SK-N-SH (cell line): ENCODE measurements at regions not wholly inside any gene's neighbourhood (a gene's known extent, or its start where the extent isn't known, plus 50 kb on each side); places are given as distances from the start of the nearest gene placed in this dataset.

Experiments
- CTCF ChIA-PET: fragments of 300-600, 350-600 bp; formaldehyde crosslinking; extraction: SDS; loops from one replicate; lab custom pipeline; 2021; lab: Yijun Ruan, JAX
- POLR2A ChIA-PET: fragments of 350-600 bp; sonication (Branson Sonifier 250); formaldehyde crosslinking; extraction: SDS; loops from one replicate; lab custom pipeline; 2020; ENCODE audit warnings: antibody characterized with exemption, inconsistent platforms; lab: Yijun Ruan, JAX
- DNase-seq: peaks from one replicate; pipeline ENCODE4 v3.0.0; 2012
- H2AFZ ChIP-seq: fragments of 200-600 bp; sonication (generic); 2 replicates; pipeline ENCODE4 v1.8.1; 2016; ENCODE audit warnings: antibody characterized with exemption, mild to moderate bottlenecking, low read depth
- H3F3A ChIP-seq: fragments of 200-600 bp; sonication (generic); replicated peaks from 2 replicates; pipeline ENCODE3; 2016; ENCODE audit warnings: antibody characterized with exemption, mild to moderate bottlenecking; ENCODE audit not compliant: insufficient read depth
- H3K27ac ChIP-seq, 2 experiments: fragments of 200-500 bp in 1 of 2; fragments of 200-600 bp in 1 of 2; sonication (Bioruptor generic) in 1 of 2; sonication (generic), shearing (Covaris generic) in 1 of 2; 2 replicates each; pipeline versions ENCODE4 v1.5.1 to v1.6.1; 2014 to 2016; ENCODE audit warnings: low read depth in 2 of 2, inconsistent platforms in 1 of 2, low read length in 1 of 2, mild to moderate bottlenecking in 1 of 2, mixed read lengths in 1 of 2
- H3K27me3 ChIP-seq: fragments of 200-600 bp; sonication (generic), shearing (Covaris generic); 2 replicates; pipeline ENCODE4 v1.6.1; 2016; ENCODE audit warnings: mixed run types; ENCODE audit not compliant: insufficient read depth
- H3K36me3 ChIP-seq, 2 experiments: fragments of 200-500 bp in 1 of 2; fragments of 200-600 bp in 1 of 2; sonication (Bioruptor generic) in 1 of 2; sonication (generic) in 1 of 2; replicated peaks in 1 of 2; 2 replicates each; pipeline versions ENCODE3 to v1.5.1; 2014 to 2016; ENCODE audit warnings: low read length in 1 of 2, mild to moderate bottlenecking in 1 of 2; ENCODE audit not compliant: insufficient read depth in 2 of 2, control insufficient read depth in 1 of 2
- H3K4me1 ChIP-seq, 2 experiments: fragments of 200-500 bp in 1 of 2; fragments of 200-600 bp in 1 of 2; sonication (Bioruptor generic) in 1 of 2; sonication (generic), shearing (Covaris generic) in 1 of 2; 2 replicates each; pipeline versions ENCODE4 v1.5.1 to v1.6.1; 2014 to 2016; ENCODE audit warnings: low read depth in 1 of 2, low read length in 1 of 2, mixed run types in 1 of 2; ENCODE audit not compliant: insufficient read depth in 2 of 2, control insufficient read depth in 1 of 2
- H3K4me2 ChIP-seq: fragments of 200-600 bp; sonication (generic), shearing (Covaris generic); 2 replicates; pipeline ENCODE4 v1.6.1; 2017; ENCODE audit warnings: mixed run types
- H3K4me3 ChIP-seq, 2 experiments: fragments of 200-500 bp in 1 of 2; fragments of 200-600 bp in 1 of 2; sonication (Bioruptor generic) in 1 of 2; sonication (generic), shearing (Covaris generic) in 1 of 2; 2 replicates each; pipeline versions ENCODE4 v1.5.1 to v1.8.1; 2014 to 2016; ENCODE audit warnings: low read depth in 2 of 2, inconsistent platforms in 1 of 2, low read length in 1 of 2, mild to moderate bottlenecking in 1 of 2, mixed read lengths in 1 of 2, moderate library complexity in 1 of 2
- H3K79me2 ChIP-seq: fragments of 200-600 bp; sonication (generic); 2 replicates; pipeline ENCODE4 v1.8.1; 2017; ENCODE audit warnings: mild to moderate bottlenecking; ENCODE audit not compliant: insufficient read depth
- H3K9ac ChIP-seq: fragments of 200-600 bp; sonication (generic); 2 replicates; pipeline ENCODE4 v1.6.1; 2017; ENCODE audit warnings: mixed run types
- H3K9me2 ChIP-seq: fragments of 200-600 bp; sonication (generic); 2 replicates; pipeline ENCODE4 v1.6.1; 2017; ENCODE audit warnings: mixed run types
- H3K9me3 ChIP-seq: fragments of 200-600 bp; sonication (generic); 2 replicates; pipeline ENCODE4 v1.6.1; 2017; ENCODE audit warnings: mixed run types, mild to moderate bottlenecking, moderate library complexity
- H4K20me1 ChIP-seq: fragments of 200-600 bp; sonication (generic); 2 replicates; pipeline ENCODE4 v1.6.1; 2017; ENCODE audit warnings: mild to moderate bottlenecking, mixed run types; ENCODE audit not compliant: insufficient read depth
- CHD2 ChIP-seq: fragments of 150-350 bp; IDR thresholded peaks from 2 replicates; pipeline ENCODE4 v1.6.1; 2018; ENCODE audit warnings: low read length; ENCODE audit not compliant: partially characterized antibody
- EP300 ChIP-seq, 2 experiments: IDR thresholded peaks; 2 replicates each; pipeline versions ENCODE4 v1.4.0 to v1.6.1; 2012; ENCODE audit warnings: borderline replicate concordance in 1 of 2, low read depth in 1 of 2, low read length in 1 of 2
- GATA2 ChIP-seq: sonication (generic); formaldehyde crosslinking; IDR thresholded peaks from 2 replicates; pipeline ENCODE4 v1.5.0; 2020; ENCODE audit warnings: mild to moderate bottlenecking, missing genetic modification reagents
- JUND ChIP-seq: IDR thresholded peaks from 2 replicates; pipeline ENCODE4 v1.4.0; 2012
- MEF2A ChIP-seq: IDR thresholded peaks from 2 replicates; pipeline ENCODE4 v1.4.0; 2012; ENCODE audit warnings: low read depth, borderline replicate concordance
- MXI1 ChIP-seq: IDR thresholded peaks from 2 replicates; pipeline ENCODE4 v1.6.1; 2012; ENCODE audit warnings: mild to moderate bottlenecking, low read depth, low read length, improper control_type of control experiment
- NFIC ChIP-seq: IDR thresholded peaks from 2 replicates; pipeline ENCODE4 v1.4.0; 2012; ENCODE audit warnings: borderline replicate concordance
- POLR2AphosphoS5 ChIP-seq: IDR thresholded peaks from 2 replicates; pipeline ENCODE4 v1.6.1; 2012; ENCODE audit warnings: low read depth, low read length
- SIN3A ChIP-seq: IDR thresholded peaks from 2 replicates; pipeline ENCODE4 v1.6.1; 2012; ENCODE audit warnings: low read depth, mild to moderate bottlenecking, low read length, moderate library complexity, borderline replicate concordance
- SMC3 ChIP-seq: IDR thresholded peaks from 2 replicates; pipeline ENCODE4 v1.6.1; 2012; ENCODE audit warnings: low read depth, low read length, improper control_type of control experiment
- WGBS: methylation state at CpG from one replicate; pipeline ENCODE4 v1.1.6; 2017; ENCODE audit warnings: low lambda C conversion rate; 5-methylcytosine and 5-hydroxymethylcytosine counted together
- TF ChIP-seq, protein P1 (sequence below): fragments of 200-600 bp; sonication (generic); IDR thresholded peaks from 2 replicates; pipeline ENCODE4 v1.6.1; 2017; ENCODE audit warnings: antibody characterized with exemption, mild to moderate bottlenecking, moderate library complexity
- TF ChIP-seq, protein P2 (sequence below): fragments of 150-350 bp; IDR thresholded peaks from 2 replicates; pipeline ENCODE4 v1.6.1; 2016; ENCODE audit warnings: mild to moderate bottlenecking, low read depth, low read length
- TF ChIP-seq, protein P3 (sequence below): IDR thresholded peaks from 2 replicates; pipeline ENCODE4 v1.4.0; 2012; ENCODE audit warnings: low read depth

DNA sequence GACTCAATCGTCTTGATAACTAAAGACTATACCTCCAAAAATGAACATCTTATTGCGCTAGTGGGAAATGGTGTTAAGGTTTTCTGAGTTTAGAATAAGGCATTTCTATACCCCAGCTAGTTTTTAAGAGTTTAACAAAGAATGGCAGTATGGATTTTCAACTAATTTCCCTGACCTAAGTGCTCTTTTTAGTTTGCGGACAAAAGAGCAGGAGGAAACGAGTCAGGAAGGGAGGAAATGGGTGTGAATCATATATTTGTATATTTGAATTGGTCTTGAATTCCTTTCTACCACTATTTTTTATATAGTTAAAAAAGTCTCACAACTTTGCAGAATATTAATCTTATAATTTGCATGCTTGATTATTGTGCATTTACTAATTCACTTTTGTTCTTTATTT lies 516.3 kb upstream of the ZNF608 start:
- DNase-seq: no peak
- Histone ChIP-seq H3K4me2 (no peak overlapping the region), H3K27ac (no peak overlapping the region), H3K9me2 (no peaks in the 10 kb centered on the region), H4K20me1 (no peaks in the 10 kb centered on the region), H3K4me1 (peaks cover 0 to 7% of the 10 kb centered on the region in 2 experiments; a peak in 1 of 4 replicates), H3K27me3 (no peaks in the 10 kb centered on the region), H2AFZ (no peak overlapping the region), H3F3A (no peaks in the 10 kb centered on the region), H3K9ac (no peak overlapping the region), H3K36me3 (no peaks in the 10 kb centered on the region), H3K9me3 (0 out of 2 replicates have a peak, but pooled peaks cover 10% of the 10 kb centered on the region), H3K4me3 (no peak overlapping the region), H3K79me2 (no peaks in the 10 kb centered on the region)
- TF ChIP-seq, protein P1, sequence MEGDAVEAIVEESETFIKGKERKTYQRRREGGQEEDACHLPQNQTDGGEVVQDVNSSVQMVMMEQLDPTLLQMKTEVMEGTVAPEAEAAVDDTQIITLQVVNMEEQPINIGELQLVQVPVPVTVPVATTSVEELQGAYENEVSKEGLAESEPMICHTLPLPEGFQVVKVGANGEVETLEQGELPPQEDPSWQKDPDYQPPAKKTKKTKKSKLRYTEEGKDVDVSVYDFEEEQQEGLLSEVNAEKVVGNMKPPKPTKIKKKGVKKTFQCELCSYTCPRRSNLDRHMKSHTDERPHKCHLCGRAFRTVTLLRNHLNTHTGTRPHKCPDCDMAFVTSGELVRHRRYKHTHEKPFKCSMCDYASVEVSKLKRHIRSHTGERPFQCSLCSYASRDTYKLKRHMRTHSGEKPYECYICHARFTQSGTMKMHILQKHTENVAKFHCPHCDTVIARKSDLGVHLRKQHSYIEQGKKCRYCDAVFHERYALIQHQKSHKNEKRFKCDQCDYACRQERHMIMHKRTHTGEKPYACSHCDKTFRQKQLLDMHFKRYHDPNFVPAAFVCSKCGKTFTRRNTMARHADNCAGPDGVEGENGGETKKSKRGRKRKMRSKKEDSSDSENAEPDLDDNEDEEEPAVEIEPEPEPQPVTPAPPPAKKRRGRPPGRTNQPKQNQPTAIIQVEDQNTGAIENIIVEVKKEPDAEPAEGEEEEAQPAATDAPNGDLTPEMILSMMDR: no peak
- TF ChIP-seq GATA2 (no peak), JUND (no peak), SIN3A (no peak), NFIC (no peak), EP300 (IDR thresholded peaks at IDR 0.05; ENCODE audit: borderline replicate concordance in 1 of 2, low read depth in 1 of 2, low read length in 1 of 2) (no peak)
- ChIA-PET CTCF (no interaction called here), POLR2A (no interaction called here)
- WGBS: 77% methylated on average over 4 of the region's 4 CpGs

DNA sequence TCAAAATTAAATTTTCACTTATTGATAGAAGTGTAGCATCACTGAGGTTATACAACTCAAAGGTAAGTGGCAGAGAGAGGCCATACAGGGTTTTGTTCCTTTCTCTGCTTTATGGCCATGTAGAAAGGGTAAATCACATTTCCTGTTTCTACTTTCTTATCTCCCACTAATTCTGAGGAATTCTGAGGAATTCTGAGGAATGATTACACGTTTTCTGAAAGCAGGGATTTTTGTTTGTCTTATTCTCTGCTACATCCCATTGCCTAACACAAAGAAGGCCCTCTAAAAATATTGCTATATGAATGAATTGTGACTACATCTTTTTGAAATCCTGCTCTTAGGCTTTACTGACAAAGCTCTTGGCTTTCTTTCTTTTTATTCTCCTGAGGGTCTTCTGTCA lies 516.9 kb upstream of the ZNF608 start:
- Histone ChIP-seq H3K79me2 (no peaks in the 10 kb centered on the region), H3K9me3 (0 out of 2 replicates have a peak, but pooled peaks cover 10% of the 10 kb centered on the region), H2AFZ (no peak overlapping the region), H4K20me1 (no peaks in the 10 kb centered on the region), H3K27ac (no peak overlapping the region), H3K4me1 (peaks cover 0 to 7% of the 10 kb centered on the region in 2 experiments; a peak in 1 of 4 replicates), H3K27me3 (no peaks in the 10 kb centered on the region), H3K9ac (no peak overlapping the region), H3F3A (no peaks in the 10 kb centered on the region), H3K4me2 (no peak overlapping the region), H3K4me3 (no peak overlapping the region), H3K9me2 (no peaks in the 10 kb centered on the region), H3K36me3 (no peaks in the 10 kb centered on the region)
- CTCF ChIA-PET: no interaction called here
- no peak for TF ChIP-seq MEF2A
- TF ChIP-seq, protein P2, sequence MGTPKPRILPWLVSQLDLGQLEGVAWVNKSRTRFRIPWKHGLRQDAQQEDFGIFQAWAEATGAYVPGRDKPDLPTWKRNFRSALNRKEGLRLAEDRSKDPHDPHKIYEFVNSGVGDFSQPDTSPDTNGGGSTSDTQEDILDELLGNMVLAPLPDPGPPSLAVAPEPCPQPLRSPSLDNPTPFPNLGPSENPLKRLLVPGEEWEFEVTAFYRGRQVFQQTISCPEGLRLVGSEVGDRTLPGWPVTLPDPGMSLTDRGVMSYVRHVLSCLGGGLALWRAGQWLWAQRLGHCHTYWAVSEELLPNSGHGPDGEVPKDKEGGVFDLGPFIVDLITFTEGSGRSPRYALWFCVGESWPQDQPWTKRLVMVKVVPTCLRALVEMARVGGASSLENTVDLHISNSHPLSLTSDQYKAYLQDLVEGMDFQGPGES: no peak
- no peak for TF ChIP-seq POLR2AphosphoS5
- no peak for TF ChIP-seq CHD2
- no peak for TF ChIP-seq EP300 (IDR thresholded peaks at IDR 0.05; ENCODE audit: borderline replicate concordance in 1 of 2, low read depth in 1 of 2, low read length in 1 of 2)
- TF ChIP-seq, protein P3, sequence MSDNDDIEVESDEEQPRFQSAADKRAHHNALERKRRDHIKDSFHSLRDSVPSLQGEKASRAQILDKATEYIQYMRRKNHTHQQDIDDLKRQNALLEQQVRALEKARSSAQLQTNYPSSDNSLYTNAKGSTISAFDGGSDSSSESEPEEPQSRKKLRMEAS: no peak
- no peak for TF ChIP-seq NFIC
- TF ChIP-seq MXI1: no peak
- no peak for TF ChIP-seq SIN3A
- no peak for TF ChIP-seq SMC3
- 71% methylated on average over 1 of the region's 1 CpG for WGBS
- POLR2A ChIA-PET: no interaction called here
- DNase-seq: no peak
